Activated naive CD8-positive, alpha-beta T cell (primary cell): ENCODE measurements at regions not wholly inside any gene's neighbourhood (a gene's known extent, or its start where the extent isn't known, plus 50 kb on each side); places are given as distances from the start of the nearest gene placed in this dataset.
"Not testable (repeated sequence)": the region's sequence is repeated elsewhere in the genome, so short reads cannot be mapped to it uniquely, and the experiment has no call there.

ENCODE experiments used
- H3K27ac Mint-ChIP-seq: one replicate; pipeline ENCODE4 v1.8.0; 2021; ENCODE audit warnings: mixed read lengths
- H3K27me3 Mint-ChIP-seq: one replicate; pipeline ENCODE4 v1.8.0; 2021; ENCODE audit warnings: mixed read lengths
- H3K36me3 Mint-ChIP-seq: one replicate; pipeline ENCODE4 v1.8.0; 2021; ENCODE audit warnings: mixed read lengths
- H3K4me1 Mint-ChIP-seq: one replicate; pipeline ENCODE4 v1.8.0; 2021; ENCODE audit warnings: low read depth, mixed read lengths
- H3K4me3 Mint-ChIP-seq: one replicate; pipeline ENCODE4 v1.8.0; 2021; ENCODE audit warnings: mild to moderate bottlenecking, mixed read lengths
- H3K9me3 Mint-ChIP-seq: one replicate; pipeline ENCODE4 v1.8.0; 2021; ENCODE audit warnings: low read depth, mixed read lengths

DNA sequence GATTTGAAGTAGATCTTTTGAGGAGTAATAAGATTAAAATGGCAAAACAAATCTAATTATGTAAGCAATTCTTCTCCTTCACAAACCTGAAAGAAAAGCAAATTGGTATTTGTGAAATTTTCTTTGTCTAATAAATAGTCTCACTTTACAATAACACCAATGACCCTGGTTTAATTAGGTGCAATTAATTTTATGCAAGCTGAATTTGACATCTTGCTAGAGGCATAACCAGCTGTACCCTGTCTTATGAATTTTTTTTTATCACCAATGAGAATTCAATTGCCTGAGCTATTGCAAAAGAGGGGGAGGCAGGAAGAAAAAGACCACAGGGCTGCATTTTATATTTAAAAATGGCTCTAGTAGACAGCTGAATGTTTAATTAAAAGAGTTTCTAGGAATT is 113.5 kb upstream of the IL12A start:
- H3K27me3 Mint-ChIP-seq, result peaks cover 9% of the 10 kb centered on the region
- H3K36me3 Mint-ChIP-seq, result no peaks in the 10 kb centered on the region
- H3K4me3 Mint-ChIP-seq, result no peak overlapping the region

DNA sequence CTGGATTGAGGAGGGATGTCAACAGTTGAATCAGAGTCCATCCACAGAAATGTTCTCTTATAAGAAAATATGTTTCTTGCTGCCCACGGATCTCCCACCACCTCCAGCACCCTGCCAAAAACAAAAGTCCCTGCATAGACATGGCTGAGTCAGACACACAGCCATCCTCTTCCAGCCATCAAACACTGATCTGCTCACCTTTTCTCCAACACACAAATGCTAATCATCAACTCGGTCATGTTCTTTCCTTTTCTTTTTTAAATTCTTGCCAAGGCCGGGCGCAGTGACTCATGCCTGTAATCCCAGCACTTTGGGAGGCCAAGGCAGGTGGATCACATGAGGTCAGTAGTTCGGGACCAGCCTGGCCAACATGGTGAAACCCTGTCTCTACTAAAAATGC is 110.7 kb upstream of the IL12A start:
- Mint-ChIP-seq H3K27me3 (peaks cover 7% of the 10 kb centered on the region), H3K36me3 (no peaks in the 10 kb centered on the region), H3K4me3 (no peak overlapping the region), H3K9me3 (no peaks in the 10 kb centered on the region), H3K27ac (no peak overlapping the region), H3K4me1 (no peaks in the 10 kb centered on the region)

More for the DNA sequence above, 113.5 kb upstream of the IL12A start:
- Mint-ChIP-seq H3K9me3 (no peaks in the 10 kb centered on the region), H3K4me1 (no peaks in the 10 kb centered on the region), H3K27ac (no peak overlapping the region)

DNA sequence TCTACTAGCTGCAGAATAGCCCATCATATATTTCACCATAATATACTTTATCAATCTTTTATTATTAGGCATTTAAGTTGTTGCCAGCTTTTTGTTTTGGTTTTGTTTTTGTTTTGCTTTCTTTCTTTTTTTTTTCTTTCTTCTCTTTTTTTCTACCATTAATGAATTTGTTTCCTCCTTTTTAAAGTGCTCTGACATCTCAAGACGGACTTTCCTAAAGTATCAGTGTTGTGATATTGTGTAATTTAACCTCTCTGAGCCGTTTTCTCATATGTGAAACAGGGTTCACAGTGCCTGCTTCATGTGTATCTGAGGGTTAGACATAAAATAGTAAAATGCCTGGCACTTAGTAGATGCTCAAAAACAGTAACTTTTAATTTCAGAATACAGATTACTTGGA is 109.5 kb upstream of the IL12A start:
- Mint-ChIP-seq H3K4me1 (no peaks in the 10 kb centered on the region), H3K27ac (no peak overlapping the region), H3K9me3 (no peaks in the 10 kb centered on the region), H3K27me3 (peaks cover 4% of the 10 kb centered on the region), H3K36me3 (no peaks in the 10 kb centered on the region), H3K4me3 (no peak overlapping the region)

- Mint-ChIP-seq H3K27ac (no peak overlapping the region), H3K4me1 (no peaks in the 10 kb centered on the region), H3K27me3 (peaks cover 4% of the 10 kb centered on the region), H3K9me3 (no peaks in the 10 kb centered on the region), H3K4me3 (no peak overlapping the region), H3K36me3 (no peaks in the 10 kb centered on the region)
Observed at GRCh38 chr3:159879598-159879997, 109.0 kb upstream of the IL12A start.

- H3K4me1 Mint-ChIP-seq, result no peaks in the 10 kb centered on the region
- H3K4me3 Mint-ChIP-seq, result no peak overlapping the region
- no peak overlapping the region for H3K27ac Mint-ChIP-seq
- H3K9me3 Mint-ChIP-seq, result no peaks in the 10 kb centered on the region
- no peaks in the 10 kb centered on the region for H3K36me3 Mint-ChIP-seq
- H3K27me3 Mint-ChIP-seq, result peaks cover 2% of the 10 kb centered on the region
Observed at GRCh38 chr3:159881208-159881607, 107.4 kb upstream of the IL12A start.

- H3K27me3 Mint-ChIP-seq, result peaks cover 1% of the 10 kb centered on the region
- no peak overlapping the region for H3K27ac Mint-ChIP-seq
- no peak overlapping the region for H3K4me3 Mint-ChIP-seq
- H3K9me3 Mint-ChIP-seq, result no peaks in the 10 kb centered on the region
- no peaks in the 10 kb centered on the region for H3K4me1 Mint-ChIP-seq
- H3K36me3 Mint-ChIP-seq, result no peaks in the 10 kb centered on the region
Observed at GRCh38 chr3:159881828-159882309, 106.8 kb upstream of the IL12A start.

DNA sequence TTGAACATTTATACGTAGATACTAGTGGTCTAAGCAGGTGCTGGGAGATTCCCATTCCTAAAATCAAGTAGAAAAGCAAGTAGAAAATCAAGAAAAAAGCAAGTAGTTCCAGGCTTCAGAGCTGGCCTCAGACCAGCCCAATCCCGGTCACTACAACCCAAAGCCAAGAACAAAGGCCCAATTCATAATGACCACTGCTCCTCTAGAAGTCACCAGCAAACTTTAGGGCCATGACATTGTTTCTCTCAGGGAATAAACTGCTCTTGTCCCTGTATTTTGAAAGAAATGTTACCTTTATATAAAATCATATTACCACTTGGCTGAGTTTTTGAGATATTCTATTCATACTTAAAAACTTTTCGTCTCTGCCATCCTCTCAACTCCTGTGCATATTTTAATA is 106.3 kb upstream of the IL12A start:
- Mint-ChIP-seq H3K4me3 (no peak overlapping the region), H3K27ac (no peak overlapping the region), H3K36me3 (no peaks in the 10 kb centered on the region), H3K4me1 (no peaks in the 10 kb centered on the region), H3K9me3 (no peaks in the 10 kb centered on the region), H3K27me3 (peaks cover 1% of the 10 kb centered on the region)

DNA sequence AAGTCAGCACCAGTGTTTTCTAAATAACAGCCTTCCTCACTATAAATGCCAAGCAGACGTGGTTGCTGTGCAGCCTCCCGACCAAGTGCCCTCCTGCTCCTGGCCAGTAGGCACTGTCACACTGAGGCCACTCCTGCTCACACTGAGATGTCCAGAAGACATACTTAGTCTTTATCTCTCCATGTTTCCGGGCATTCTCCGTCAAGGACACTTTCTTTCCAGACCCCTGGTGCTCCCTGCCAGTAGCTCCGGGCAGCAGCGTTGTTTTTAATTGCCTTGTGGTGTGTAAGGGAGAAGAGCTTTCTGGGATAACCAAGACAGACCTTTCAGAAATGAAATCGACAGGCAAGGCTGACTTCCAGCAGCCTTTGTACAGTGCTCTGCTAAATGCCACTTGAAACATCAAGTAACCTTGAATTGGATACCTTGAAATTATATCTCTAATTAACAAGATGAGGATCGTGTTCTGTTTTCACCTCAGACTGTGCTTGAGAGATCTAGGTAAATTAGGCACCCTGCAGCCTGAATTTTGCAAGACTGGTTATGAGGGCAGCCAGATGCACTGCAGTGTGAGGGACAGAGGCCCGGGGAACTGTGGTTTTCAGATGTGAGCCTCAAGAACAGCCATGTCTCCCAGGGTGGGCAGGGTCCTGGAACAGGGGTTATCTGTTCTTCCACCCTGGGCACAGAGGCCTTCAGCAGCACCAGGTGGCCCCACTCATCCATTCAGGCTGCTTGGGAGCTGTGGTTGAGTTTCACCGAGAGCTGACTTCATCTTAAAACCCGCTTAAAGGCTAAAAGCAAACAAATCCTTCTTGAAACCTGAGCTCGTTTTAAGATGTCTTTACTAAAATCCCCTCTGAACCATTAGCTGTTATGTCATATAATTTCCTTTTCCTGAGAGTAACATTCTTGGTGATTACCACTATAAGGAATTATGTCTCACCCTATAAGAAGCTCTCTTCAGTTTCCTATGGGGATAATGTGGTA is 105.5 kb upstream of the IL12A start:
- Mint-ChIP-seq H3K4me3 (no peak overlapping the region), H3K27me3 (peaks cover 4% of the 10 kb centered on the region), H3K4me1 (no peaks in the 10 kb centered on the region), H3K36me3 (no peaks in the 10 kb centered on the region), H3K9me3 (no peaks in the 10 kb centered on the region), H3K27ac (no peak overlapping the region)

DNA sequence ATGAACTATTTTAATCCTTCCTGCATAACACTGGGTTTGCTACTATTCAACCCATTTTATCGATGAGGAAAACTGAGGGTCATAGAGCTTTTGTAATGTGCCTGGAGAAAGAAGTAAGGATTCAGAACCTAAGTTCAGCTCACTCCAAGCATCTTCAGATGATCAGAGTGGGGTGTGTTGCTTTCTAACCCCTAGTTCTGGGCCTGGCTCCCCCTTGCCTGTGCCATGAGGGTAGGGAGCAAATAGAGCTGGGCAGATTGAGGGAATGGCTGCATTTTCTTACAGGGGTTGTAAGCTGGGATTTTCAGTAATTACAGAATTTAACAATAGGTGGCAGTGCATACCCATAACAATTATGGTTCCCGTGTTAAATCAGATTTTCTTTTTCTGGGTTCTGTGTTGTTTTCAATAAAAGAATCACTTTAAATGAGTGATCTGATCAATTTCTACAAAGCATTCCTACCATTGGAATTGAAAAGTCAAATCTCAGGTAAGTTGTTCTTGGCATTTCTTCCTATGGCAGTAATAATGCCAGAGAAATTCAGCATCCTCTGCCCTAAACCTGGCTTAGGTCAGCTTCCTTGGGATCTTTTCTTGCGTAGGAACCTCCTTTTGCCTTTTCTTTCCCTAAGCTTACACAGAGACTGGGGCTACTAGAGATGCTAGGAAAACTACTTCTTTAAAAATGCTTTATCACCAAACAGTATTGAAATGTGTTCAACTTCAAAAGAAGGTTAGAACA is 103.8 kb upstream of the IL12A start:
- H3K27ac Mint-ChIP-seq, result no peak overlapping the region
- no peaks in the 10 kb centered on the region for H3K4me1 Mint-ChIP-seq
- H3K36me3 Mint-ChIP-seq, result no peaks in the 10 kb centered on the region
- peaks cover 3% of the 10 kb centered on the region for H3K27me3 Mint-ChIP-seq
- H3K9me3 Mint-ChIP-seq, result no peaks in the 10 kb centered on the region
- H3K4me3 Mint-ChIP-seq, result no peak overlapping the region

DNA sequence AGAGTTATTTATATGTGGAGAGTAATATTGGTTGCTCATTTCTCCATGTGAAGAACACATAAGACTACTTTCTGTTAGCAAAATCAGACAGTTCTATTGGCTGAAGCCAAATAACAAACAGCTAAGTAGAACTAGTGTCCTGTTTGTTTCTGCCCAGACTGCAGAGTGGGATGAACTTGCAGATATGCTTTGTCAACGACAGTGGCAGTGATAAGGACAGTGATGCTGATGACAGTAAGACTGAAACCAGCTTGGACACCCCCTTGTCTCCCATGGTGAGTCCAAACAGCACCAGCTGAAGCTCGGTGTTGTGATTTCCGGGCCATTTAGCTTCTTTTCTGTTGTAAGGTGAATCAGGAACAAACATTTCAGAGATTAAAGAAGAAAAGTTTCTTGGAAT is 102.6 kb upstream of the IL12A start:
- H3K27me3 Mint-ChIP-seq, result peaks cover 3% of the 10 kb centered on the region
- no peak overlapping the region for H3K4me3 Mint-ChIP-seq
- no peaks in the 10 kb centered on the region for H3K4me1 Mint-ChIP-seq
- no peaks in the 10 kb centered on the region for H3K9me3 Mint-ChIP-seq
- H3K36me3 Mint-ChIP-seq, result no peaks in the 10 kb centered on the region
- H3K27ac Mint-ChIP-seq, result no peak overlapping the region

- H3K27me3 Mint-ChIP-seq, H3K27ac Mint-ChIP-seq, H3K4me3 Mint-ChIP-seq, H3K4me1 Mint-ChIP-seq, H3K9me3 Mint-ChIP-seq, H3K36me3 Mint-ChIP-seq: not testable (repeated sequence)
Observed at GRCh38 chr3:159886530-159886929, 102.1 kb upstream of the IL12A start.

GRCh38 chr3:159887168-159887567 is 101.5 kb upstream of the IL12A start:
- Mint-ChIP-seq H3K27me3 (peaks cover 6% of the 10 kb centered on the region), H3K9me3 (no peaks in the 10 kb centered on the region), H3K36me3 (no peaks in the 10 kb centered on the region), H3K4me1 (no peaks in the 10 kb centered on the region), H3K27ac (no peak overlapping the region), H3K4me3 (no peak overlapping the region)

- Mint-ChIP-seq H3K9me3 (no peaks in the 10 kb centered on the region), H3K36me3 (no peaks in the 10 kb centered on the region), H3K27ac (no peak overlapping the region), H3K4me1 (no peaks in the 10 kb centered on the region), H3K27me3 (peaks cover 6% of the 10 kb centered on the region), H3K4me3 (no peak overlapping the region)
Observed at GRCh38 chr3:159887911-159888310, 100.7 kb upstream of the IL12A start.

DNA sequence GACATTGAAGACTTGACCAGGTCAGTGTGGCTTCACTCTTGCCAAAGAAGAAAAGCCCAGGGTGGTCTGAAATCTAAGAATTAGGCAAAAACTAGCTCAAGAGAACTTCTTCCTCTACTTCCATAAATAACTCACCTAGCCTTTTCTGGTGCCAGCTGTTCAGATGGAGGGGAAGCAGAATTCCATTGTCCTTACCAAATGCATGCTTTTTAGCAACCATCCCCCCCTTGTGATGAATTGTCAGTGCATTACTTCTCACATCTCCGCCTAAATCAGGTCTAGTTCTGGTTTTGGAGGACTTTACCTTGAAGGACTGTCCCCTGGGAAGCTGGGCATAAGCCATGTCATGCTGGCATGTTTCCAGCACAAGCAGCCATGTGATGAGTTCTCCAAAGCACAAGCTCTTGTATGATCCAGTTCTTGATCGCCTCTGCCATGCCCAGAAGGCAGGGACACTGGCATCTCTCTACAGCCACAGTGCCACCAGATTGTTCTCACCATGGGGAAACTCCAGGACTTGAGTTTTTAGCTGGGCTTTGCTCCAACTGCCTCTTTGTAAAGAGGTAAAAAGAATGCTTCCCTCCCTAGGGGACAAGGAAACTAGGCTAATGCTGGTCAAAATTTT is 96.4 kb upstream of the IL12A start:
- Mint-ChIP-seq H3K27ac (no peak overlapping the region), H3K9me3 (no peaks in the 10 kb centered on the region), H3K36me3 (no peaks in the 10 kb centered on the region), H3K27me3 (peaks cover 6% of the 10 kb centered on the region), H3K4me3 (no peak overlapping the region), H3K4me1 (no peaks in the 10 kb centered on the region)

GRCh38 chr3:159892801-159893200 is 95.8 kb upstream of the IL12A start:
- Mint-ChIP-seq H3K27me3 (peaks cover 3% of the 10 kb centered on the region), H3K27ac (no peak overlapping the region), H3K9me3 (no peaks in the 10 kb centered on the region), H3K4me3 (no peak overlapping the region), H3K36me3 (no peaks in the 10 kb centered on the region), H3K4me1 (no peaks in the 10 kb centered on the region)
